ENCODE measurements at regions not wholly inside any gene's neighbourhood (a gene's known extent, or its start where the extent isn't known, plus 50 kb on each side); places are given as distances from the start of the nearest gene placed in this dataset.

DNA sequence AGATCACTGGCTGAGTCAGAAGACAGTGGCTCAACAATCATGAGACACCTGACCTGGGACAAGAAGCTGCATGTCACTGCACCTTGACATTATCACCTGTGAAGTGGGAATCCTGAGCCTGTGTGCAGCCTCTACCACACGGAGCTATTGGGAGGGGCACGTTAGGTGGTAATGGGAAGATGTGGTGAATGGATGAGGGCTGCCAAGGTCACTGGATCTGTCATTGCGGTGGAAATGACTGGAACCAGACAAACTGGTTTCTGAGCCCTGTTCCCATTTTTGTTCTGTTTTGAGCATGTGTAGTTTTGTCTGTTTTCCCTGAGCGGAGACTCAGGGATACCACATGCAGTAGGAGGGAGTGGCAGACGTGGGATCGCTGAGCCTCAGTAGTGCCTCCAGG lies 235.5 kb downstream of the OPA1 start:
- TF ChIP-seq, protein P1, sequence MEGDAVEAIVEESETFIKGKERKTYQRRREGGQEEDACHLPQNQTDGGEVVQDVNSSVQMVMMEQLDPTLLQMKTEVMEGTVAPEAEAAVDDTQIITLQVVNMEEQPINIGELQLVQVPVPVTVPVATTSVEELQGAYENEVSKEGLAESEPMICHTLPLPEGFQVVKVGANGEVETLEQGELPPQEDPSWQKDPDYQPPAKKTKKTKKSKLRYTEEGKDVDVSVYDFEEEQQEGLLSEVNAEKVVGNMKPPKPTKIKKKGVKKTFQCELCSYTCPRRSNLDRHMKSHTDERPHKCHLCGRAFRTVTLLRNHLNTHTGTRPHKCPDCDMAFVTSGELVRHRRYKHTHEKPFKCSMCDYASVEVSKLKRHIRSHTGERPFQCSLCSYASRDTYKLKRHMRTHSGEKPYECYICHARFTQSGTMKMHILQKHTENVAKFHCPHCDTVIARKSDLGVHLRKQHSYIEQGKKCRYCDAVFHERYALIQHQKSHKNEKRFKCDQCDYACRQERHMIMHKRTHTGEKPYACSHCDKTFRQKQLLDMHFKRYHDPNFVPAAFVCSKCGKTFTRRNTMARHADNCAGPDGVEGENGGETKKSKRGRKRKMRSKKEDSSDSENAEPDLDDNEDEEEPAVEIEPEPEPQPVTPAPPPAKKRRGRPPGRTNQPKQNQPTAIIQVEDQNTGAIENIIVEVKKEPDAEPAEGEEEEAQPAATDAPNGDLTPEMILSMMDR (IDR thresholded peaks at IDR 0.05; ENCODE audit: low read depth, low read length, poor library complexity, severe bottlenecking), result no peak
- TF ChIP-seq EZH2phosphoT487 (IDR thresholded peaks at IDR 0.05; ENCODE audit: borderline replicate concordance, low read length), result no peak
